CD4-positive, alpha-beta T cell (primary cell): ENCODE measurements at regions not wholly inside any gene's neighbourhood (a gene's known extent, or its start where the extent isn't known, plus 50 kb on each side); places are given as distances from the start of the nearest gene placed in this dataset.

Source experiments
- ATAC-seq: fragments of 200-7000 bp; cut with Tn5 transposase; one replicate; pipeline ENCODE4 v1.10.0; 2022; ENCODE audit warnings: mild to moderate bottlenecking; ENCODE audit not compliant: poor library complexity
- CTCF ChIA-PET: fragments of 350-600 bp; sonication (Branson Sonifier 250); formaldehyde crosslinking; loops from one replicate; lab custom pipeline; 2021; ENCODE audit warnings: antibody characterized with exemption, inconsistent platforms; lab: Charles Lee
- POLR2A ChIA-PET: fragments of 350-600 bp; sonication (Branson Sonifier 250); formaldehyde crosslinking; loops from one replicate; lab custom pipeline; 2021; ENCODE audit warnings: antibody characterized with exemption, inconsistent platforms; lab: Charles Lee
- DNase-seq, 14 experiments: peaks; one replicate each; pipeline ENCODE4 v3.0.0-alpha.2; 2013 to 2020; ENCODE audit warnings: mixed read lengths in 2 of 14
- H3K27ac ChIP-seq, 2 donors: one replicate each; pipeline versions ENCODE4 v1.5.1 to v1.7.0; 2013; ENCODE audit warnings: low read length in 2 of 2, low read depth in 1 of 2, mild to moderate bottlenecking in 1 of 2
- H3K27me3 ChIP-seq, 2 experiments: 1 replicate in 1 of 2; 2 replicates in 1 of 2; pipeline versions ENCODE4 v1.6.1 to v1.7.0; 2013; ENCODE audit warnings: low read length in 2 of 2, control low read depth in 1 of 2, mild to moderate bottlenecking in 1 of 2, moderate library complexity in 1 of 2; ENCODE audit not compliant: insufficient read depth in 2 of 2, control insufficient read depth in 1 of 2
- H3K36me3 ChIP-seq: one replicate; pipeline ENCODE4 v1.6.1; 2013; ENCODE audit warnings: low read length, control low read depth; ENCODE audit not compliant: insufficient read depth
- H3K4me1 ChIP-seq: one replicate; pipeline ENCODE4 v1.6.1; 2013; ENCODE audit warnings: low read length, control low read depth; ENCODE audit not compliant: insufficient read depth
- H3K4me3 ChIP-seq: one replicate; pipeline ENCODE4 v1.5.1; 2013; ENCODE audit warnings: mild to moderate bottlenecking, low read length, moderate library complexity
- H3K9me3 ChIP-seq, 2 experiments: 1 replicate in 1 of 2; 2 replicates in 1 of 2; pipeline versions ENCODE4 v1.6.1 to v1.7.0; 2013; ENCODE audit warnings: low read length in 2 of 2, mild to moderate bottlenecking in 2 of 2, control low read depth in 1 of 2, moderate library complexity in 1 of 2; ENCODE audit not compliant: control insufficient read depth in 1 of 2, insufficient read depth in 1 of 2
- H3K27ac Mint-ChIP-seq: one replicate; pipeline ENCODE4 v1.8.0; 2020; ENCODE audit warnings: mixed read lengths
- H3K27me3 Mint-ChIP-seq: one replicate; pipeline ENCODE4 v1.8.0; 2021; ENCODE audit warnings: mixed read lengths
- H3K36me3 Mint-ChIP-seq: one replicate; pipeline ENCODE4 v1.8.0; 2021; ENCODE audit warnings: low read depth, mixed read lengths
- H3K4me1 Mint-ChIP-seq: one replicate; pipeline ENCODE4 v1.8.0; 2021; ENCODE audit warnings: low read depth, mixed read lengths
- H3K4me3 Mint-ChIP-seq: one replicate; pipeline ENCODE4 v1.8.0; 2020; ENCODE audit warnings: mild to moderate bottlenecking, mixed read lengths
- H3K9me3 Mint-ChIP-seq: one replicate; pipeline ENCODE4 v1.8.0; 2020; ENCODE audit warnings: mixed read lengths
- CTCF ChIP-seq: fragments of 200-600 bp; IDR thresholded peaks from one replicate; pipeline ENCODE4 v1.8.0; 2022; ENCODE audit warnings: antibody characterized with exemption, mild to moderate bottlenecking
- intact Hi-C, 2 experiments: fragments of 100-400 bp; cut with DNase I in 1 of 2; cut with micrococcal nuclease in 1 of 2; formaldehyde crosslinking; loops; one replicate each; pipeline versions ENCODE4 v1.15.1 to v1.9.0; 2023 to 2025; cut with DNase I, micrococcal nuclease

- DNase-seq (no peak), ATAC-seq (no peak)
- Histone ChIP-seq H3K36me3 (no peaks in the 10 kb centered on the region), H3K4me3 (no peak overlapping the region), H3K4me1 (no peaks in the 10 kb centered on the region), H3K27me3 (no peaks in the 10 kb centered on the region), H3K27ac (no peak overlapping the region), H3K9me3 (no peaks in the 10 kb centered on the region)
- Mint-ChIP-seq H3K36me3 (no peaks in the 10 kb centered on the region), H3K27me3 (no peaks in the 10 kb centered on the region), H3K27ac (no peak overlapping the region), H3K4me1 (no peaks in the 10 kb centered on the region), H3K4me3 (no peak overlapping the region), H3K9me3 (no peaks in the 10 kb centered on the region)
- intact Hi-C loops = no loop called here
- no peak for TF ChIP-seq CTCF
- POLR2A ChIA-PET = no interaction called here
- CTCF ChIA-PET = no interaction called here
These were observed 915.4 kb downstream of the CENPC start for GRCh38 chr4:66629927-66630326.

DNA sequence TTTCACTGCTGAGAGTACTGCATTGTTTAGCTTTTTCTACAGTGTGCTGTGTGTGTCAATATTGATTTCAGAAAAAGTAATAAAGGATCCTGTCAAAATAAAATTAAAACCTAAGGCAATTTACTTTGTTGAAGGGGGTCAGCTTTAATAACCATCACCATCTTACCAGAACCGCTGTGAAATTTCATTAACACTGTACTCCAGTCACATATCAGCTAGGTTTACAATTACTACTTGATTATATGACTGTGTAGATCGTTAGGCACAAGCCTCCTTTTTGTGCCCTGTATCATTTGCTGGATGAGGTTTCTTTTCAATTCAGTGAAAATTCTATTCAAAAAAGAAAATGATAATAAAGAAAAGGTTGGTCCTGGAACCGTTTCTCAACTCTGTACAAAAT lies 917.2 kb downstream of the CENPC start:
- H3K27ac ChIP-seq = no peak overlapping the region
- no peaks in the 10 kb centered on the region for H3K4me1 ChIP-seq
- Mint-ChIP-seq H3K9me3 (no peaks in the 10 kb centered on the region), H3K27me3 (no peaks in the 10 kb centered on the region), H3K27ac (no peak overlapping the region), H3K4me1 (no peaks in the 10 kb centered on the region), H3K4me3 (no peak overlapping the region), H3K36me3 (no peaks in the 10 kb centered on the region)
- intact Hi-C loops = no loop called here
- TF ChIP-seq CTCF = no peak
- no peaks in the 10 kb centered on the region for H3K9me3 ChIP-seq
- ChIA-PET CTCF (no interaction called here), POLR2A (no interaction called here)
- ATAC-seq = no peak
- no peak for DNase-seq
- H3K27me3 ChIP-seq = no peaks in the 10 kb centered on the region
- H3K4me3 ChIP-seq = no peak overlapping the region
- H3K36me3 ChIP-seq = no peaks in the 10 kb centered on the region

GRCh38 chr4:66625480-66625879 lies 919.8 kb downstream of the CENPC start:
- H3K27me3 Mint-ChIP-seq = no peaks in the 10 kb centered on the region

More at GRCh38 chr4:66625480-66625879, 919.8 kb downstream of the CENPC start:
- Mint-ChIP-seq H3K27ac (no peak overlapping the region), H3K4me1 (no peaks in the 10 kb centered on the region), H3K4me3 (no peak overlapping the region), H3K9me3 (no peaks in the 10 kb centered on the region), H3K36me3 (no peaks in the 10 kb centered on the region)
- Histone ChIP-seq H3K9me3 (no peaks in the 10 kb centered on the region), H3K4me3 (no peak overlapping the region), H3K27ac (no peak overlapping the region), H3K36me3 (no peaks in the 10 kb centered on the region), H3K4me1 (no peaks in the 10 kb centered on the region), H3K27me3 (no peaks in the 10 kb centered on the region)
- ATAC-seq (no peak), DNase-seq (no peak)
- POLR2A ChIA-PET = no interaction called here
- intact Hi-C loops = no loop called here
- TF ChIP-seq CTCF = no peak
- CTCF ChIA-PET = no interaction called here
